ENCODE measurements at regions not wholly inside any gene's neighbourhood (a gene's known extent, or its start where the extent isn't known, plus 50 kb on each side); places are given as distances from the start of the nearest gene placed in this dataset.

DNA sequence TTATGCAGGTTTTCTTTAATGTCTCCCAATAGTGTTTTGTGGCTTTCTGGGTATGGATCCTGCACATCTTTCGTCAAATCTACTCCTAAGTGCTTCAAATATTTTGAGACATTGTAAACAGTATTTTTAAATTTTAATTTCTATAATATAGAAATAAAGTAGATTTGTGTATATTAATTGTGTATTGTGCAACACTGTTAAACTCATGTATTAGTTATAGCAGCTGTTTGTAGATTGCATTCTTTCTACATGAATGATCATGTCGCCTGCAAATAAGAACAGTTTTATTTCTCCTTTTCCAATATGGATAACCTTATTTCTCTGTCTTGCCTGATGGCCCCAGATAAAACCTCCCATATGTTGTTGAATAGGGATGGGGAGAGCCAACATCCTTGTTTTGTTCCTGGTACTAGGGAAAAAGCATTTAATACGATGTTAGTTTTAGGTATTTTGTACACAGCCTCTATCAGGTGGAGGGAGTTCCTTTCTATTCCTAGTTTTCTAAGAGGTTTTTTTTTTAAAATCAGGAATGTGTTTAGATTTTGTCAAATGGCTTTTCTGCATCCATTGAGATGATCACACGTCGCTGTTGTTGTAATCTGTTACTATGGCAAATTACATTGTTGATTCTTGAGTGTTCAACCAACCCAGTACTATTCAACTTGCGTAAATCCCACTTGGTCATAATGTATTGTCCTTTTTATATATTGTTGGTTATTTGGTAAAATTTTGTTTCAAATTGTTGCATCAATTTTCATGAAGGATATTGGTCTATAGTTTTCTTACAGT lies 71.1 kb upstream of the DGKG start:
- Histone ChIP-seq H3K4me1 (ENCODE audit: control insufficient read depth, insufficient read depth, low read length) (no peaks in the 10 kb centered on the region; the same call in 1 of the 2 replicates), H3K4me3 (ENCODE audit: low read depth, low read length) (no peak overlapping the region), H3K9me3 (ENCODE audit: control insufficient read depth, insufficient read depth, low read depth, low read length) (no peaks in the 10 kb centered on the region), H3K36me3 (ENCODE audit: control insufficient read depth, insufficient read depth, low read length) (no peaks in the 10 kb centered on the region), H3K9ac (ENCODE audit: low read length) (no peak overlapping the region), H3K27ac (ENCODE audit: low read depth, low read length) (no peak overlapping the region), H3K27me3 (ENCODE audit: control insufficient read depth, insufficient read depth, low read length) (no peaks in the 10 kb centered on the region)

DNA sequence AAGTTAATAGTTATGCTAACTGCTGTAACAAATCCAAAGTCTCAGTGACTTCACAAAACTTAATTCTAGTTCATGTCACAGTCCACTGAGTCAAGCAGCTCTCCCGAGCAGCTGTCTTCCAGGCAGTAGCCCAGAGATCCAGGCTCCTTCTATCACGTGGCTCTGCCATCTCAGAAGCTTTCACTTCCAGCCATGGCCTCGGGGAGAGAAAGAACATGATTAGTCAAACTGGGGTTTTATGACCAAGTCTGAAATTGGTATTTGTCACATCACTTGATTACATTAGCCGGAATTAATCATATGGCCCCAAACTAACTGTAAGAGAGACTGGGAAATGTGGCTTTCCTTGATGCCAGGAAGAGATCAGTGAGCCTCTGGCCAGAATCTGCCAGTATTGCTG lies 70.2 kb upstream of the DGKG start:
- Histone ChIP-seq H3K4me1 (ENCODE audit: control insufficient read depth, insufficient read depth, low read length) (peaks cover 7% of the 10 kb centered on the region; the same call in 1 of the 2 replicates), H3K27ac (ENCODE audit: low read depth, low read length) (no peak overlapping the region), H3K9me3 (ENCODE audit: control insufficient read depth, insufficient read depth, low read depth, low read length) (no peaks in the 10 kb centered on the region), H3K27me3 (ENCODE audit: control insufficient read depth, insufficient read depth, low read length) (no peaks in the 10 kb centered on the region), H3K4me3 (ENCODE audit: low read depth, low read length) (no peak overlapping the region), H3K9ac (ENCODE audit: low read length) (no peak overlapping the region), H3K36me3 (ENCODE audit: control insufficient read depth, insufficient read depth, low read length) (no peaks in the 10 kb centered on the region)

DNA sequence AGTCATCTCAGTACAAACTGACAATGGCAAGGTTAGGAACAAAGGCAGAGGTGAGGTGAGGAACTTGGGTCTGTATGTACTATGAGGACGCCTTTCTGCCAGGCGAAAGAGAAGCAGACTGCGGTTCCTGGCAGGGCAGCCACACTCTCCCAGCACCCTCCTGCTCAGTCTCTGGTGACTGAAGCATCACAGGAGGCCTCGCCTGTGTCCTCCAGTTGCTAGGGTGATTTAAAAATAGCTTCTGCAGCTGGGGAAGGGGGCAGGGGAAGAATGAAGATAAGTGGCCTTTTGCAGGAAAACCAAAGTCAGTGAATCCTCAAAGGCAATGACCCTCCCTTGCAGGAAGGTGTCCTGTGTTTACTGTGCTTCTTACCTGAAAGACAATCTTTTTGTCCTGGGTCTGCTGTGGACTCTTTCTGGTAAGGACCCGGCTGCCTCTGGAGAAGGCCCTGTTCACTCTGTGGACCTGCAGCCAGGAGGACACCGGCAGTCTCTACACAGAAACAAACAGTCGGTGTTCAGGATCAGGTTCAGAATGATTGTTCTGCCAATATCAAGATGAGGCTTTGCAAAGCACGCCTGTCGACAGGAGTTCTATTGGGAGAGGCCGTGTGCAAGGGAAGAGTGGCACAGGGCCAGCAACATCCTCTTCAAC lies 65.7 kb upstream of the DGKG start:
- H3K27ac ChIP-seq (ENCODE audit: low read depth, low read length), result no peak overlapping the region
- H3K9ac ChIP-seq (ENCODE audit: low read length), result no peak overlapping the region
- H3K4me1 ChIP-seq (ENCODE audit: control insufficient read depth, insufficient read depth, low read length), result peaks cover 10% of the 10 kb centered on the region; the same call in 1 of the 2 replicates
- H3K36me3 ChIP-seq (ENCODE audit: control insufficient read depth, insufficient read depth, low read length), result no peaks in the 10 kb centered on the region
- H3K9me3 ChIP-seq (ENCODE audit: control insufficient read depth, insufficient read depth, low read depth, low read length), result no peaks in the 10 kb centered on the region
- no peaks in the 10 kb centered on the region for H3K27me3 ChIP-seq (ENCODE audit: control insufficient read depth, insufficient read depth, low read length)
- H3K4me3 ChIP-seq (ENCODE audit: low read depth, low read length), result no peak overlapping the region

- H3K27me3 ChIP-seq (ENCODE audit: control insufficient read depth, insufficient read depth, low read length), result no peaks in the 10 kb centered on the region
- H3K4me1 ChIP-seq (ENCODE audit: control insufficient read depth, insufficient read depth, low read length), result peaks cover 10% of the 10 kb centered on the region; the same call in 1 of the 2 replicates
- H3K9me3 ChIP-seq (ENCODE audit: control insufficient read depth, insufficient read depth, low read depth, low read length), result no peaks in the 10 kb centered on the region
- H3K36me3 ChIP-seq (ENCODE audit: control insufficient read depth, insufficient read depth, low read length), result no peaks in the 10 kb centered on the region
- no peak overlapping the region for H3K4me3 ChIP-seq (ENCODE audit: low read depth, low read length)
- H3K9ac ChIP-seq (ENCODE audit: low read length), result no peak overlapping the region
- no peak overlapping the region for H3K27ac ChIP-seq (ENCODE audit: low read depth, low read length)
Observed at GRCh38 chr3:186425788-186426730, 64.0 kb upstream of the DGKG start.

DNA sequence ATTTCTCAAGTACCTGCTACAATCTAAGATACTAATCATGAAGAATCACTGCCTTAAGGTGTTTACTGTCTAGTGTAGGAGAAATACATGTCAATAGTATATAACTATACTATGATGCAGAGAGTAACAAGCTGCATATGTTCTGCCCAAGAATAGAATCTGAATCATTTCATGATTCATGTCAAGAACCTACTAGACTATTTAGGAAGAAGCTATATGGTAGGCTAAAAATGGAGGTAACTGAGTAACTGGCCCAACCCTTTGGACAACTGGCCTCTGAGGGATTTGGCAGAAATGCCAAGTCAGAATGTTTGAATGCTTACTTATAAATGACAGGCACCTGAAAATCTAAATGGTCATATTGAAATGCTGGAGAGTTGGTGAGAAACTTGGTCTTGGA lies 59.9 kb upstream of the DGKG start:
- no peak overlapping the region for H3K27ac ChIP-seq (ENCODE audit: low read depth, low read length)
- H3K36me3 ChIP-seq (ENCODE audit: control insufficient read depth, insufficient read depth, low read length), result no peaks in the 10 kb centered on the region
- H3K27me3 ChIP-seq (ENCODE audit: control insufficient read depth, insufficient read depth, low read length), result no peaks in the 10 kb centered on the region
- H3K9me3 ChIP-seq (ENCODE audit: control insufficient read depth, insufficient read depth, low read depth, low read length), result no peaks in the 10 kb centered on the region
- no peak overlapping the region for H3K4me3 ChIP-seq (ENCODE audit: low read depth, low read length)
- H3K4me1 ChIP-seq (ENCODE audit: control insufficient read depth, insufficient read depth, low read length), result peaks cover 7% of the 10 kb centered on the region; the same call in 1 of the 2 replicates
- H3K9ac ChIP-seq (ENCODE audit: low read length), result no peak overlapping the region

DNA sequence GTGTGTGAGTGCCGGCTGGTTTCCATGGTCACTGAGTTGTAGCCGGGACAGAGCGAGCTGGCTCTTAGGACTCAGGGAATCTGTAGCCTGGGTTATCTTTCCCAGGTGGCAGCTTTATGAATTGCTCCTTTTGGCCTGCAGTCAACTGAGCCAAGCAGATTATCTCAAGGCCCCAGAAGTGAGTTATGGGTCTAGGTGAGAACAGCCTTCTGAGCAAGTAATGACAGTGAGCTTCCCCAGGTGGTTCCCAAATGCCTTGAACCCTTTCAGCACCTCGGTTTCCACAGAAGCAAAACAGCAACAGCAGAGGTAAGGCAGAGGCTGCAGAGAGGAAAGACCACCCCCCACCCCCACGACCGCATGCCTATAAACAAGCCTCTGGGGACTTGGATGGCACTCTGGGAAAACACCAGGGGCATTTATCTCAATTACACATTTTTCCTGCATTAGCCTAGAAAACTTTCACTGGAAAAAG lies 56.7 kb upstream of the DGKG start:
- H3K4me3 ChIP-seq (ENCODE audit: low read depth, low read length), result no peak overlapping the region
- H3K27me3 ChIP-seq (ENCODE audit: control insufficient read depth, insufficient read depth, low read length), result peaks cover 4% of the 10 kb centered on the region; the same call in 1 of the 2 replicates
- H3K9ac ChIP-seq (ENCODE audit: low read length), result no peak overlapping the region
- no peak overlapping the region for H3K27ac ChIP-seq (ENCODE audit: low read depth, low read length)
- peaks cover 16% of the 10 kb centered on the region for H3K4me1 ChIP-seq (ENCODE audit: control insufficient read depth, insufficient read depth, low read length)
- no peaks in the 10 kb centered on the region for H3K9me3 ChIP-seq (ENCODE audit: control insufficient read depth, insufficient read depth, low read depth, low read length)
- H3K36me3 ChIP-seq (ENCODE audit: control insufficient read depth, insufficient read depth, low read length), result no peaks in the 10 kb centered on the region

GRCh38 chr3:186417791-186418190 lies 55.8 kb upstream of the DGKG start:
- H3K27ac ChIP-seq (ENCODE audit: low read depth, low read length), result no peak overlapping the region
- no peaks in the 10 kb centered on the region for H3K36me3 ChIP-seq (ENCODE audit: control insufficient read depth, insufficient read depth, low read length)
- H3K27me3 ChIP-seq (ENCODE audit: control insufficient read depth, insufficient read depth, low read length), result peaks cover 4% of the 10 kb centered on the region; the same call in 1 of the 2 replicates
- no peak overlapping the region for H3K9ac ChIP-seq (ENCODE audit: low read length)
- no peak overlapping the region for H3K4me3 ChIP-seq (ENCODE audit: low read depth, low read length)
- no peaks in the 10 kb centered on the region for H3K9me3 ChIP-seq (ENCODE audit: control insufficient read depth, insufficient read depth, low read depth, low read length)
- H3K4me1 ChIP-seq (ENCODE audit: control insufficient read depth, insufficient read depth, low read length), result peaks cover 23% of the 10 kb centered on the region

DNA sequence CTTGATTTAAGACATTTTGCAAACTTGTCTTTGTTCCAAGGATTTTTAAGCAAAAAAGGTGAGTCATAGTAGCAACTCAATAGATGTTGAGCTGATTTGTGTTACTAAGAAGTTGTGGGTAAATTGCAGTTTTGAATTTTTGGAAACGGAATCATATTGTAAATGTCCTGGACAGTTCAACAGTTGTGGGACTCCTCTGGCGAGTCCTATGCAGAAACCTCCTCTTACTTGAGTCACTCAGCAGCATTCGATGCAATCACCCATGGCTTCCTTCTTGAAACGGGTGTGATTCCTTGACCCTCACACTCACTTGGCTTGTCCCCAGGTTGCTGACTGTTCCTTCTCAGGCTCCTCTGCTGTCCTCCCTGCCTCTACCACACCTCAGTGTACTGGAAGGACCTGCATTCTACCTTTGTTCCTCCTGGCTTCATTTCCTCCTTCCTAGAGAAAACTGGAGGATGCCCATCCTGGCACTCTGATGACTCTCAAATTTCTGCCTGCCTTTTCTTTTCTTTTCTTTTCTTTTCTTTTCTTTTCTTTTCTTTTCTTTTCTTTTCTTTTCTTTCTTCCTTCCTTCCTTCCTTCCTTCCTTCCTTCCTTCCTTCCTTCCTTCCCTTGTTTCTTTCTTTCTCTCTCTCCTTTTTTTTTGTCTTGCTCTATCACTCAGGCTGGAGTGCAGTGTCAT lies 52.8 kb upstream of the DGKG start:
- no peaks in the 10 kb centered on the region for H3K9me3 ChIP-seq (ENCODE audit: control insufficient read depth, insufficient read depth, low read depth, low read length)
- H3K27me3 ChIP-seq (ENCODE audit: control insufficient read depth, insufficient read depth, low read length), result peaks cover 4% of the 10 kb centered on the region; the same call in 1 of the 2 replicates
- no peaks in the 10 kb centered on the region for H3K36me3 ChIP-seq (ENCODE audit: control insufficient read depth, insufficient read depth, low read length)
- peaks cover 23% of the 10 kb centered on the region for H3K4me1 ChIP-seq (ENCODE audit: control insufficient read depth, insufficient read depth, low read length)
- no peak overlapping the region for H3K4me3 ChIP-seq (ENCODE audit: low read depth, low read length)
- no peak overlapping the region for H3K27ac ChIP-seq (ENCODE audit: low read depth, low read length)
- peak overlapping the region; percentile 1 for H3K9ac ChIP-seq (ENCODE audit: low read length)

DNA sequence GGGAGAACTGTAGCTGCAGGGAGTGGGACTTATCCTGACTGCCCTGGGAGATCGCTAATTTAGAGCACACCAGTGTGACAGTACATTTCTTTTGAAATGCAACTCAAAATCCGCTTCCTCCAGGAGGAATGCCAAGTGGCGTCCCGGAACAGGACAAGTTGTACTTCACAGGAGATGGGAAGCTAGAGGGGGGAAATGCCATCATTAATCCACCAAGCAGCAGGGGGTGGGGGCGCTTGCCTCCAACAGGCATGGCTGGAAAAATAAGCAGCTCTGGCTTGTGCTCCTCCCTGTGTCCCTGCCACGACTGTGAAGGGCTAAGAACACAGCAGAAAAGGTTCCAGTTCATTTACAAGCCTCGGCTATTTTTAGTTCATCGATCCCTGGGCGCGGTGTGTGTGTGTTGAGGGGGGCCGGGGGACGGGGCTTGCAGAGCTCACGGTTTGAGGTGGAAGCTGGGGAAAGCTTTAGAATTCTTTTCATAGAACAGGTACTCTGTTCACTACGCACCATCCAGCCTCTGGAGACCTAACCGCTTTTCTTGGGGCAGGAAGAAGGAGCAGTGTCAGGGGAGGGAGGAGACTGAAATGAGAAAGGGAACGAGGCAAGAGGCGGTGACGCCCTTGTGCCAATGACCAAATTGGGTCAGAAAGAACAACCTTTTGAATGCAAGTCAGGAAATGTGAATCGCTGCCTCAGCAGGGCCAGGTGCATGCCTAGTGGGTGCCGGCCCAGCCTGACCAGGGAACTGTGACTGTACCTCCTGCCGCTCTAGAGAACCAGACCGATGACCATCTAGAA lies 51.8 kb upstream of the DGKG start:
- peak overlapping the region; percentile 34 for H3K9ac ChIP-seq (ENCODE audit: low read length)
- H3K4me1 ChIP-seq (ENCODE audit: control insufficient read depth, insufficient read depth, low read length), result peaks cover 26% of the 10 kb centered on the region
- H3K27me3 ChIP-seq (ENCODE audit: control insufficient read depth, insufficient read depth, low read length), result peaks cover 4% of the 10 kb centered on the region; the same call in 1 of the 2 replicates
- no peaks in the 10 kb centered on the region for H3K36me3 ChIP-seq (ENCODE audit: control insufficient read depth, insufficient read depth, low read length)
- no peaks in the 10 kb centered on the region for H3K9me3 ChIP-seq (ENCODE audit: control insufficient read depth, insufficient read depth, low read depth, low read length)
- no peak overlapping the region; the same call in 1 of the 2 replicates for H3K27ac ChIP-seq (ENCODE audit: low read depth, low read length)
- peak overlapping the region; percentile 56 for H3K4me3 ChIP-seq (ENCODE audit: low read depth, low read length)

All from HUES6 (cell line).